Activated CD8-positive, alpha-beta T cell treated with anti-CD3 and anti-CD28 coated beads for 36 hours (primary cell): ENCODE measurements at regions not wholly inside any gene's neighbourhood (a gene's known extent, or its start where the extent isn't known, plus 50 kb on each side); places are given as distances from the start of the nearest gene placed in this dataset.

ENCODE experiments used
- ATAC-seq: fragments of 200-7000 bp; cut with Tn5 transposase; one replicate; pipeline ENCODE4 v1.10.0; 2021; ENCODE audit warnings: mild to moderate bottlenecking, moderate library complexity
- CTCF ChIA-PET: fragments of 350-600 bp; sonication (Branson Sonifier 250); formaldehyde crosslinking; loops from one replicate; lab custom pipeline; 2021; ENCODE audit warnings: antibody characterized with exemption; lab: Charles Lee
- POLR2A ChIA-PET: fragments of 350-600 bp; sonication (Branson Sonifier 250); formaldehyde crosslinking; loops from one replicate; lab custom pipeline; 2021; ENCODE audit warnings: antibody characterized with exemption; lab: Charles Lee
- DNase-seq: peaks from one replicate; pipeline ENCODE4 v3.0.0-alpha.2; 2020
- H3K27ac Mint-ChIP-seq: one replicate; pipeline ENCODE4 v1.8.0; 2021; ENCODE audit warnings: mild to moderate bottlenecking, mixed read lengths
- H3K27me3 Mint-ChIP-seq: one replicate; pipeline ENCODE4 v1.8.0; 2021; ENCODE audit warnings: mixed read lengths
- H3K36me3 Mint-ChIP-seq: one replicate; pipeline ENCODE4 v1.8.0; 2021; ENCODE audit warnings: low read depth, mixed read lengths
- H3K4me1 Mint-ChIP-seq: one replicate; pipeline ENCODE4 v1.8.0; 2021; ENCODE audit warnings: low read depth, mixed read lengths
- H3K4me3 Mint-ChIP-seq: one replicate; pipeline ENCODE4 v1.8.0; 2021; ENCODE audit warnings: mild to moderate bottlenecking, moderate library complexity, mixed read lengths
- H3K9me3 Mint-ChIP-seq: one replicate; pipeline ENCODE4 v1.8.0; 2021; ENCODE audit warnings: mixed read lengths
- intact Hi-C: fragments of 100-400 bp; cut with micrococcal nuclease; formaldehyde crosslinking; loops from one replicate; pipeline ENCODE4 v1.10.0; 2022
- TF ChIP-seq, protein P1 (sequence below): fragments of 200-600 bp; IDR thresholded peaks from one replicate; pipeline ENCODE4 v1.8.0; 2022; ENCODE audit warnings: antibody characterized with exemption, mild to moderate bottlenecking

DNA sequence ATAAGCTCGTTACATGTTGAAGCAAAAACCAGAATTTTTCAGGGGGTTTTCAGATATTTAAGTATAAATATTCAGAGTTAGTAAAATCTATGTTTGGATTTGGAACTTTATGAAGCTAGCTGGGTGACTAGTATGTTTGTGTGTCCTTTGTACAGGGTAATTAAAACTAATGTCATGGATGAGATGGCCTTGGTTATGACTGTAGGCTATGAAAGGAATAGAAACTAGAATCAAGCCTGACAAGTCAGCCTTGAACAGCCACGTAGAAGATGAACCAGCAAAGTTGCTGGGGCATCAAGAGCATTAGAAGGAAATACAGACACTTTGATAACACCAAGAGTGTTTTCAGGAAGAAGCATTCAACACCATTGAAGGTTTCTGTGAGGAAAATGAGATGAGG lies 825.1 kb upstream of the CNTNAP5 start:
- DNase-seq, result no peak
- H3K4me3 Mint-ChIP-seq, result no peak overlapping the region
- TF ChIP-seq, protein P1, sequence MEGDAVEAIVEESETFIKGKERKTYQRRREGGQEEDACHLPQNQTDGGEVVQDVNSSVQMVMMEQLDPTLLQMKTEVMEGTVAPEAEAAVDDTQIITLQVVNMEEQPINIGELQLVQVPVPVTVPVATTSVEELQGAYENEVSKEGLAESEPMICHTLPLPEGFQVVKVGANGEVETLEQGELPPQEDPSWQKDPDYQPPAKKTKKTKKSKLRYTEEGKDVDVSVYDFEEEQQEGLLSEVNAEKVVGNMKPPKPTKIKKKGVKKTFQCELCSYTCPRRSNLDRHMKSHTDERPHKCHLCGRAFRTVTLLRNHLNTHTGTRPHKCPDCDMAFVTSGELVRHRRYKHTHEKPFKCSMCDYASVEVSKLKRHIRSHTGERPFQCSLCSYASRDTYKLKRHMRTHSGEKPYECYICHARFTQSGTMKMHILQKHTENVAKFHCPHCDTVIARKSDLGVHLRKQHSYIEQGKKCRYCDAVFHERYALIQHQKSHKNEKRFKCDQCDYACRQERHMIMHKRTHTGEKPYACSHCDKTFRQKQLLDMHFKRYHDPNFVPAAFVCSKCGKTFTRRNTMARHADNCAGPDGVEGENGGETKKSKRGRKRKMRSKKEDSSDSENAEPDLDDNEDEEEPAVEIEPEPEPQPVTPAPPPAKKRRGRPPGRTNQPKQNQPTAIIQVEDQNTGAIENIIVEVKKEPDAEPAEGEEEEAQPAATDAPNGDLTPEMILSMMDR, result no peak
- no peak overlapping the region for H3K27ac Mint-ChIP-seq
- intact Hi-C loops, result no loop called here
- H3K4me1 Mint-ChIP-seq, result no peaks in the 10 kb centered on the region
- ChIA-PET POLR2A (no interaction called here), CTCF (no interaction called here)
- no peaks in the 10 kb centered on the region for H3K27me3 Mint-ChIP-seq
- no peaks in the 10 kb centered on the region for H3K36me3 Mint-ChIP-seq
- peaks cover 25% of the 10 kb centered on the region for H3K9me3 Mint-ChIP-seq
- ATAC-seq, result no peak

DNA sequence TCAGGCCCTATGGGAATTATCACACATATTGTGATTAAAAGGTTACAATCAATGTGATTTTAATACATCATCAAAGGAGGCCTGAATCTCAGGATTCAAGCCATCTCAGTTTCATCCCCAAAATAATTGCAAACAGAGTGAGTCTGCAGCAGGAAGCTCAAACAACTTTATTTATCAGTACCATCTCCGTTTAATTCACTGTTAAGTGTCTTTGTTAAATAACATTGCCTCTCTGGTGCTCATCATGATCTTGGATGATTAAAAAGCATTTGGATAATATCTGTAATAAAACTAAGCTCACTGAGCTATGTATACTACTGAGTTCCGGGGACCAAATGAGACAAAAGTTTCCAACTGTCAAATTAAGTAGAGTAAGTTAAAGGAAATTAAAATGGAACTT lies 817.8 kb upstream of the CNTNAP5 start:
- Mint-ChIP-seq H3K4me1 (no peaks in the 10 kb centered on the region), H3K36me3 (no peaks in the 10 kb centered on the region), H3K27ac (no peak overlapping the region), H3K27me3 (no peaks in the 10 kb centered on the region), H3K9me3 (peaks cover 11% of the 10 kb centered on the region), H3K4me3 (no peak overlapping the region)
- DNase-seq, result no peak
- TF ChIP-seq, protein P1, result no peak
- ATAC-seq, result no peak
- CTCF ChIA-PET, result no interaction called here
- intact Hi-C loops, result no loop called here
- POLR2A ChIA-PET, result no interaction called here

DNA sequence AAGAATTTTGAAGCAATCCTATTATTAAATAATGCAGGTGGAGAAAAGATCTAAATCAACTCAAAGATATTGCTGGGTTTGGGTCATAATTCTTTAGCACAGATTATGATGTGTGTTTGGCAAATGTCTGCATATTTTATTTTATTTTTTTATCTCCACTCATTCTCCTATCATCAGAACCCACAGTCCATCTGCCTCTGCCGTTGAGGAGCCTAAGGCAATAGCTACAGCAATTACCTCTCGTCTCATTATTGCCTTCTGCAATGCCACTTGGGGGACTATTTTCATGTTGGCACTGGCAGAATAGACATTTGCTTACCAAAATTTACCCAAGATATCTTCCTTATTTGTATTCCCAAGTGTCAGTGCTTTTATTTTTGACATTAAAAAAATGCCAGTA lies 815.9 kb upstream of the CNTNAP5 start:
- Mint-ChIP-seq H3K9me3 (peaks cover 3% of the 10 kb centered on the region), H3K36me3 (no peaks in the 10 kb centered on the region), H3K27ac (no peak overlapping the region), H3K4me1 (no peaks in the 10 kb centered on the region), H3K27me3 (no peaks in the 10 kb centered on the region), H3K4me3 (no peak overlapping the region)
- TF ChIP-seq, protein P1, result no peak
- ChIA-PET CTCF (no interaction called here), POLR2A (no interaction called here)
- ATAC-seq (no peak), DNase-seq (no peak)
- intact Hi-C loops, result no loop called here

DNA sequence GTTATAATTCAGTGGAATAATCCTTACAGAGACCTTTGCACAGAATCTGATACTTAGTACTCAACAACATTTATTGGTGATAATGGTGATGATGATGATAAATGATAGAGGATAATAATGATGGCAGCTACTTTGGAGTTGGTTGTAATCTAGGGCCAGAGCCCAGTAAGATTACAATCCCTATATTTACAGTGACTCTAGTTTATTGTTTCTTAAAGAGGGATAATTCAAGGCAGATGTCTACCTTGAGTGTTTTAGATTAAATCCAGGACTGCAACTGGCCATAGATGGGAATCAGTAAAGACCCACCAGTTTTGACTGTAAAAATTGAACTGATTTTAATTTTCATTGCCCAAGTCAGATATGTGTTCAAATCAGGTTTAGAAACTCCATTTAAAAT lies 813.9 kb upstream of the CNTNAP5 start:
- TF ChIP-seq, protein P1, result no peak
- Mint-ChIP-seq H3K4me3 (no peak overlapping the region), H3K9me3 (peaks cover 10% of the 10 kb centered on the region), H3K36me3 (no peaks in the 10 kb centered on the region), H3K27ac (no peak overlapping the region), H3K4me1 (no peaks in the 10 kb centered on the region), H3K27me3 (no peaks in the 10 kb centered on the region)
- ATAC-seq (no peak), DNase-seq (no peak)
- intact Hi-C loops, result no loop called here
- ChIA-PET POLR2A (no interaction called here), CTCF (no interaction called here)

DNA sequence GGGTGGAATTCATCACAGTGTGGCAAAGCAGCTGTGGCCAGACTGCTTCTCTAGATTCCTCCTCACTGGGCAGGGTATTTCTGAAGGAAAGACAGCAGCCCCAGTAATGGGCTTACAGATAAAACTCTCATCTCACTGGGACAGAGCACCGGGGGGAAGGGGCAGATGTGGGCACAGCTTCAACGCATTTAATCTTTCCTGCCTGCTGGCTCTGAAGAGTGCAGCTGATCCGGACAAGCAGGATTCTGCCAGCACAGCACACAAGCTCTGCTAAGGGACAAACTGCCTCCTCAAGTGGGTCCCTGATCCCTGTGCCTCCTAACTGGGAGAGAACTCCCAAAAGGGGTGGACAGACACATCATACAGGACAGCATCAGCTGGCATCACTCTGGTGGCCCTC lies 779.9 kb upstream of the CNTNAP5 start:
- H3K36me3 Mint-ChIP-seq, result no peaks in the 10 kb centered on the region
- no peaks in the 10 kb centered on the region for H3K4me1 Mint-ChIP-seq
- peaks cover 19% of the 10 kb centered on the region for H3K9me3 Mint-ChIP-seq
- H3K27me3 Mint-ChIP-seq, result no peaks in the 10 kb centered on the region
- intact Hi-C loops, result no loop called here
- TF ChIP-seq, protein P1, result no peak
- ATAC-seq, result no peak
- H3K27ac Mint-ChIP-seq, result no peak overlapping the region
- no peak overlapping the region for H3K4me3 Mint-ChIP-seq
- CTCF ChIA-PET, result no interaction called here
- POLR2A ChIA-PET, result no interaction called here
- DNase-seq, result no peak
